ENCODE measurements at regions not wholly inside any gene's neighbourhood (a gene's known extent, or its start where the extent isn't known, plus 50 kb on each side); places are given as distances from the start of the nearest gene placed in this dataset.

- Mint-ChIP-seq H3K4me3 (no peak overlapping the region), H3K4me1 (no peaks in the 10 kb centered on the region), H3K27me3 (no peaks in the 10 kb centered on the region), H3K9me3 (peaks cover 4% of the 10 kb centered on the region), H3K36me3 (ENCODE audit: low read depth) (no peaks in the 10 kb centered on the region), H3K27ac (no peak overlapping the region)
- DNase-seq, result no peak
- intact Hi-C loops (cut with micrococcal nuclease), result no loop called here
These were observed 178.1 kb upstream of the PPP2R2D start for GRCh38 chr10:131722525-131723264.

- Mint-ChIP-seq H3K4me1 (no peaks in the 10 kb centered on the region), H3K36me3 (ENCODE audit: low read depth) (no peaks in the 10 kb centered on the region), H3K4me3 (no peak overlapping the region), H3K27ac (no peak overlapping the region), H3K27me3 (no peaks in the 10 kb centered on the region), H3K9me3 (no peaks in the 10 kb centered on the region)
- intact Hi-C loops (cut with micrococcal nuclease), result no loop called here
- no peak for DNase-seq
These were observed 177.3 kb upstream of the PPP2R2D start for GRCh38 chr10:131723297-131724168.

- Mint-ChIP-seq H3K27me3 (no peaks in the 10 kb centered on the region), H3K27ac (no peak overlapping the region), H3K4me3 (no peak overlapping the region), H3K36me3 (ENCODE audit: low read depth) (no peaks in the 10 kb centered on the region), H3K4me1 (no peaks in the 10 kb centered on the region), H3K9me3 (no peaks in the 10 kb centered on the region)
- no peak for DNase-seq
- intact Hi-C loops (cut with micrococcal nuclease), result no loop called here
These were observed 176.7 kb upstream of the PPP2R2D start for GRCh38 chr10:131724169-131724545.

- H3K36me3 Mint-ChIP-seq (ENCODE audit: low read depth), result no peaks in the 10 kb centered on the region
- intact Hi-C loops (cut with micrococcal nuclease), result no loop called here
- H3K27ac Mint-ChIP-seq, result no peak overlapping the region
- no peaks in the 10 kb centered on the region for H3K27me3 Mint-ChIP-seq
- no peak overlapping the region for H3K4me3 Mint-ChIP-seq
- no peak for DNase-seq
- H3K9me3 Mint-ChIP-seq, result no peaks in the 10 kb centered on the region
- H3K4me1 Mint-ChIP-seq, result no peaks in the 10 kb centered on the region
These were observed 175.8 kb upstream of the PPP2R2D start for GRCh38 chr10:131724891-131725580.

- H3K4me3 Mint-ChIP-seq, result no peak overlapping the region
- no peaks in the 10 kb centered on the region for H3K4me1 Mint-ChIP-seq
- intact Hi-C loops (cut with micrococcal nuclease), result no loop called here
- H3K27ac Mint-ChIP-seq, result no peak overlapping the region
- H3K27me3 Mint-ChIP-seq, result no peaks in the 10 kb centered on the region
- no peak for DNase-seq
- no peaks in the 10 kb centered on the region for H3K36me3 Mint-ChIP-seq (ENCODE audit: low read depth)
- H3K9me3 Mint-ChIP-seq, result no peaks in the 10 kb centered on the region
These were observed 175.2 kb upstream of the PPP2R2D start for GRCh38 chr10:131725581-131726069.

- Mint-ChIP-seq H3K36me3 (ENCODE audit: low read depth) (no peaks in the 10 kb centered on the region), H3K9me3 (no peaks in the 10 kb centered on the region), H3K27ac (no peak overlapping the region), H3K4me1 (no peaks in the 10 kb centered on the region), H3K27me3 (no peaks in the 10 kb centered on the region), H3K4me3 (no peak overlapping the region)
- intact Hi-C loops (cut with micrococcal nuclease), result no loop called here
- no peak for DNase-seq
These were observed 174.5 kb upstream of the PPP2R2D start for GRCh38 chr10:131726076-131726880.

GRCh38 chr10:131726967-131727366, 173.8 kb upstream of the PPP2R2D start:
- intact Hi-C loops (cut with micrococcal nuclease), result no loop called here
- no peaks in the 10 kb centered on the region for H3K27me3 Mint-ChIP-seq
- H3K4me1 Mint-ChIP-seq, result no peaks in the 10 kb centered on the region
- no peak for DNase-seq
- no peaks in the 10 kb centered on the region for H3K36me3 Mint-ChIP-seq (ENCODE audit: low read depth)
- no peak overlapping the region for H3K27ac Mint-ChIP-seq
- no peak overlapping the region for H3K4me3 Mint-ChIP-seq
- H3K9me3 Mint-ChIP-seq, result no peaks in the 10 kb centered on the region

- no peaks in the 10 kb centered on the region for H3K36me3 Mint-ChIP-seq (ENCODE audit: low read depth)
- intact Hi-C loops (cut with micrococcal nuclease), result no loop called here
- no peak overlapping the region for H3K27ac Mint-ChIP-seq
- peaks cover 4% of the 10 kb centered on the region for H3K9me3 Mint-ChIP-seq
- H3K4me1 Mint-ChIP-seq, result no peaks in the 10 kb centered on the region
- H3K27me3 Mint-ChIP-seq, result no peaks in the 10 kb centered on the region
- DNase-seq, result no peak
- H3K4me3 Mint-ChIP-seq, result no peak overlapping the region
These were observed 173.2 kb upstream of the PPP2R2D start for GRCh38 chr10:131727560-131727959.

- no peak overlapping the region for H3K27ac Mint-ChIP-seq
- peaks cover 4% of the 10 kb centered on the region for H3K9me3 Mint-ChIP-seq
- no peak overlapping the region for H3K4me3 Mint-ChIP-seq
These were observed 172.3 kb upstream of the PPP2R2D start for GRCh38 chr10:131728286-131729228.

GRCh38 chr10:131729361-131729760, 171.4 kb upstream of the PPP2R2D start:
- H3K9me3 Mint-ChIP-seq, result peaks cover 4% of the 10 kb centered on the region
- H3K27ac Mint-ChIP-seq, result no peak overlapping the region
- no peaks in the 10 kb centered on the region for H3K36me3 Mint-ChIP-seq (ENCODE audit: low read depth)
- no peaks in the 10 kb centered on the region for H3K4me1 Mint-ChIP-seq
- no peaks in the 10 kb centered on the region for H3K27me3 Mint-ChIP-seq
- DNase-seq, result no peak
- no peak overlapping the region for H3K4me3 Mint-ChIP-seq
- intact Hi-C loops (cut with micrococcal nuclease), result no loop called here

More at GRCh38 chr10:131728286-131729228, 172.3 kb upstream of the PPP2R2D start:
- Mint-ChIP-seq H3K27me3 (no peaks in the 10 kb centered on the region), H3K4me1 (no peaks in the 10 kb centered on the region), H3K36me3 (ENCODE audit: low read depth) (no peaks in the 10 kb centered on the region)
- intact Hi-C loops (cut with micrococcal nuclease), result no loop called here
- no peak for DNase-seq

GRCh38 chr10:131729938-131730660, 170.7 kb upstream of the PPP2R2D start:
- H3K4me3 Mint-ChIP-seq, result no peak overlapping the region
- H3K27ac Mint-ChIP-seq, result no peak overlapping the region
- no peak for DNase-seq
- no peaks in the 10 kb centered on the region for H3K36me3 Mint-ChIP-seq (ENCODE audit: low read depth)
- H3K4me1 Mint-ChIP-seq, result no peaks in the 10 kb centered on the region
- peaks cover 4% of the 10 kb centered on the region for H3K9me3 Mint-ChIP-seq
- intact Hi-C loops (cut with micrococcal nuclease), result no loop called here
- no peaks in the 10 kb centered on the region for H3K27me3 Mint-ChIP-seq
